ENCODE measurements at regions not wholly inside any gene's neighbourhood (a gene's known extent, or its start where the extent isn't known, plus 50 kb on each side); places are given as distances from the start of the nearest gene placed in this dataset.

DNA sequence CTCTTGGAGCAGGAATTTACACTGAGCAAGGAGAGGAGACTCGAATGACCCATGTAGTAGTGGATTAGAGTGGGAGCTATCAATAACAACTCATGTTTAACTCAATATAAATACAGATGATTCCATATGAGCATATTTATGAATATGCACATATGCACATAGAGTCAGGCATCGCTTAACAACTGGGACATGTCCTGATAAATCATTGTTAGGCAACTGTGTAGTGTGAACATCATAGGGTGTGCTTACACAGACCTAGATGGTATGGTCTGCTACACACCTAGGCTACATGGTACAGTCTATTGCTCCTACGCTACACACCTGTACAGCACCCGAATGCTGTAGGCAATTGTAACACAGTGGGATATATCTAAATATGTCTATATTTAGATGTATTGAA lies 75.9 kb upstream of the RALGAPA2 start:
- Histone ChIP-seq H3K9me2 (ENCODE audit: insufficient read depth, low read length) (no peaks in the 10 kb centered on the region), H3K9ac (ENCODE audit: low read length) (no peak overlapping the region), H3F3A (ENCODE audit: insufficient read depth, low read length, poor library complexity, severe bottlenecking) (no peaks in the 10 kb centered on the region), H3K27ac (ENCODE audit: low read length) (no peak overlapping the region), H3K9me3 (ENCODE audit: low read length) (no peaks in the 10 kb centered on the region), H3K4me3 (ENCODE audit: low read length) (no peak overlapping the region), H4K20me1 (ENCODE audit: insufficient read depth) (no peaks in the 10 kb centered on the region), H3K79me2 (replicated peaks; ENCODE audit: insufficient read depth, low read length) (no peaks in the 10 kb centered on the region), H3K27me3 (ENCODE audit: insufficient read depth, low read depth, low read length) (no peaks in the 10 kb centered on the region), H3K4me2 (ENCODE audit: low read length) (no peak overlapping the region), H3K36me3 (ENCODE audit: insufficient read depth, low read length) (no peaks in the 10 kb centered on the region), H2AFZ (ENCODE audit: low read depth, low read length) (no peak overlapping the region)
- TF ChIP-seq EZH2 (IDR thresholded peaks at IDR 0.05; ENCODE audit: borderline replicate concordance, insufficient read depth, low read length, poor library complexity, severe bottlenecking) (no peak), EP300 (conservative IDR thresholded peaks at IDR 0.05; ENCODE audit: poor library complexity, severe bottlenecking) (no peak), POLR2AphosphoS5 (IDR thresholded peaks at IDR 0.05) (no peak), TAF1 (IDR thresholded peaks at IDR 0.05; ENCODE audit: low read depth) (no peak)
- TF ChIP-seq, protein P1, sequence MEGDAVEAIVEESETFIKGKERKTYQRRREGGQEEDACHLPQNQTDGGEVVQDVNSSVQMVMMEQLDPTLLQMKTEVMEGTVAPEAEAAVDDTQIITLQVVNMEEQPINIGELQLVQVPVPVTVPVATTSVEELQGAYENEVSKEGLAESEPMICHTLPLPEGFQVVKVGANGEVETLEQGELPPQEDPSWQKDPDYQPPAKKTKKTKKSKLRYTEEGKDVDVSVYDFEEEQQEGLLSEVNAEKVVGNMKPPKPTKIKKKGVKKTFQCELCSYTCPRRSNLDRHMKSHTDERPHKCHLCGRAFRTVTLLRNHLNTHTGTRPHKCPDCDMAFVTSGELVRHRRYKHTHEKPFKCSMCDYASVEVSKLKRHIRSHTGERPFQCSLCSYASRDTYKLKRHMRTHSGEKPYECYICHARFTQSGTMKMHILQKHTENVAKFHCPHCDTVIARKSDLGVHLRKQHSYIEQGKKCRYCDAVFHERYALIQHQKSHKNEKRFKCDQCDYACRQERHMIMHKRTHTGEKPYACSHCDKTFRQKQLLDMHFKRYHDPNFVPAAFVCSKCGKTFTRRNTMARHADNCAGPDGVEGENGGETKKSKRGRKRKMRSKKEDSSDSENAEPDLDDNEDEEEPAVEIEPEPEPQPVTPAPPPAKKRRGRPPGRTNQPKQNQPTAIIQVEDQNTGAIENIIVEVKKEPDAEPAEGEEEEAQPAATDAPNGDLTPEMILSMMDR (IDR thresholded peaks at IDR 0.05; ENCODE audit: poor library complexity, severe bottlenecking): no peak

DNA sequence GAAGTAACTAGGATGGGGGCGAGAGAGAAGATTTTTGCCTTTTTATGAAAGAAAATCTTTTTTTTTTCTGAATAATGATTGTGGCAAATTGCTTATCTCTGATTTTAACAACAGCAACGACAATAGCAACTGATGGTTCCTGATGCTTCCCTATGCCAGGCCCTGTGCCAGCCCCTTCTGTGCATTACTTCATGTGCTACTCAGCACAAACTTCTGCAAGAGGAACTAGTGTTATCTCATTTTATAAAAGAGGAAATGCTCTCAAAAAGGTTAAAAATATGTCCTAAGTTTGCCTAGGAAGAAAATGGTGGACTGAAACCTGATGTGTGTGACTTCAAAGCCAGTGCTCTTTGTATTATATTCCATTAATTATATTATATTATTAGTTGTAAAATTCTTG lies 74.0 kb upstream of the RALGAPA2 start:
- Histone ChIP-seq H3K4me2 (ENCODE audit: low read length) (no peak overlapping the region), H4K20me1 (ENCODE audit: insufficient read depth) (no peaks in the 10 kb centered on the region), H3K27ac (ENCODE audit: low read length) (no peak overlapping the region), H2AFZ (ENCODE audit: low read depth, low read length) (no peak overlapping the region), H3K9me2 (ENCODE audit: insufficient read depth, low read length) (no peaks in the 10 kb centered on the region), H3K9ac (ENCODE audit: low read length) (no peak overlapping the region), H3K27me3 (ENCODE audit: insufficient read depth, low read depth, low read length) (no peaks in the 10 kb centered on the region), H3K79me2 (replicated peaks; ENCODE audit: insufficient read depth, low read length) (no peaks in the 10 kb centered on the region), H3K9me3 (ENCODE audit: low read length) (no peaks in the 10 kb centered on the region), H3F3A (ENCODE audit: insufficient read depth, low read length, poor library complexity, severe bottlenecking) (no peaks in the 10 kb centered on the region), H3K36me3 (ENCODE audit: insufficient read depth, low read length) (no peaks in the 10 kb centered on the region), H3K4me3 (ENCODE audit: low read length) (no peak overlapping the region)
- no peak for TF ChIP-seq POLR2AphosphoS5 (IDR thresholded peaks at IDR 0.05)
- TF ChIP-seq EP300 (conservative IDR thresholded peaks at IDR 0.05; ENCODE audit: poor library complexity, severe bottlenecking): no peak
- TF ChIP-seq RAD21 (conservative IDR thresholded peaks at IDR 0.05): no peak
- TF ChIP-seq SMC3 (conservative IDR thresholded peaks at IDR 0.05; ENCODE audit: poor library complexity): no peak
- TF ChIP-seq TAF1 (IDR thresholded peaks at IDR 0.05; ENCODE audit: low read depth): no peak
- TF ChIP-seq, protein P1 (IDR thresholded peaks at IDR 0.05; ENCODE audit: poor library complexity, severe bottlenecking): no peak
- TF ChIP-seq, protein P2, sequence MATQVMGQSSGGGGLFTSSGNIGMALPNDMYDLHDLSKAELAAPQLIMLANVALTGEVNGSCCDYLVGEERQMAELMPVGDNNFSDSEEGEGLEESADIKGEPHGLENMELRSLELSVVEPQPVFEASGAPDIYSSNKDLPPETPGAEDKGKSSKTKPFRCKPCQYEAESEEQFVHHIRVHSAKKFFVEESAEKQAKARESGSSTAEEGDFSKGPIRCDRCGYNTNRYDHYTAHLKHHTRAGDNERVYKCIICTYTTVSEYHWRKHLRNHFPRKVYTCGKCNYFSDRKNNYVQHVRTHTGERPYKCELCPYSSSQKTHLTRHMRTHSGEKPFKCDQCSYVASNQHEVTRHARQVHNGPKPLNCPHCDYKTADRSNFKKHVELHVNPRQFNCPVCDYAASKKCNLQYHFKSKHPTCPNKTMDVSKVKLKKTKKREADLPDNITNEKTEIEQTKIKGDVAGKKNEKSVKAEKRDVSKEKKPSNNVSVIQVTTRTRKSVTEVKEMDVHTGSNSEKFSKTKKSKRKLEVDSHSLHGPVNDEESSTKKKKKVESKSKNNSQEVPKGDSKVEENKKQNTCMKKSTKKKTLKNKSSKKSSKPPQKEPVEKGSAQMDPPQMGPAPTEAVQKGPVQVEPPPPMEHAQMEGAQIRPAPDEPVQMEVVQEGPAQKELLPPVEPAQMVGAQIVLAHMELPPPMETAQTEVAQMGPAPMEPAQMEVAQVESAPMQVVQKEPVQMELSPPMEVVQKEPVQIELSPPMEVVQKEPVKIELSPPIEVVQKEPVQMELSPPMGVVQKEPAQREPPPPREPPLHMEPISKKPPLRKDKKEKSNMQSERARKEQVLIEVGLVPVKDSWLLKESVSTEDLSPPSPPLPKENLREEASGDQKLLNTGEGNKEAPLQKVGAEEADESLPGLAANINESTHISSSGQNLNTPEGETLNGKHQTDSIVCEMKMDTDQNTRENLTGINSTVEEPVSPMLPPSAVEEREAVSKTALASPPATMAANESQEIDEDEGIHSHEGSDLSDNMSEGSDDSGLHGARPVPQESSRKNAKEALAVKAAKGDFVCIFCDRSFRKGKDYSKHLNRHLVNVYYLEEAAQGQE (IDR thresholded peaks at IDR 0.05; ENCODE audit: borderline replicate concordance): no peak
- no peak for TF ChIP-seq EZH2 (IDR thresholded peaks at IDR 0.05; ENCODE audit: borderline replicate concordance, insufficient read depth, low read length, poor library complexity, severe bottlenecking)
- TF ChIP-seq MXI1 (conservative IDR thresholded peaks at IDR 0.05; ENCODE audit: poor library complexity, severe bottlenecking): no peak
